ENCODE measurements at regions not wholly inside any gene's neighbourhood (a gene's known extent, or its start where the extent isn't known, plus 50 kb on each side); places are given as distances from the start of the nearest gene placed in this dataset.

DNA sequence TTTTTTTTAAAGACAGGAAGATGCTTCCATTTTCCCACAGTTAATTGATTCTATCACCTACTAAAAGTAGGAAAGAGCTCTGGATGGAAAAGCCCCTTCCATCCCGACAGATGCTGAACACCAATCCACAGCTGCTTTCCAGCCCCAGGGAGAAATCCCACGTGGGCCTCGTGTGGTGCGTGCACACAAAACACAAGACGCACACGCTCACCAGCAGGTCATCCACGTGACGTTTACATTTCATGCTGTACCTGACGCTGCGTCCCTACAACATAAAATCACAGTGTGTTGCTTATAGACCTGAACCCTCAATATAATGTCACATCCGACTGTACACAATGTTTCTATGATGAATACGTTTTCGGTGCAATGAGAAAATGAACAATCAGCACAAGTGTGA is 50.2 kb upstream of the DACT2 start:
- Histone ChIP-seq H3K36me3 (ENCODE audit: insufficient read depth, low read length) (no peaks in the 10 kb centered on the region), H3K27me3 (ENCODE audit: insufficient read depth, low read length) (no peaks in the 10 kb centered on the region), H2AFZ (ENCODE audit: low read length, unreplicated experiment) (no peak overlapping the region)

DNA sequence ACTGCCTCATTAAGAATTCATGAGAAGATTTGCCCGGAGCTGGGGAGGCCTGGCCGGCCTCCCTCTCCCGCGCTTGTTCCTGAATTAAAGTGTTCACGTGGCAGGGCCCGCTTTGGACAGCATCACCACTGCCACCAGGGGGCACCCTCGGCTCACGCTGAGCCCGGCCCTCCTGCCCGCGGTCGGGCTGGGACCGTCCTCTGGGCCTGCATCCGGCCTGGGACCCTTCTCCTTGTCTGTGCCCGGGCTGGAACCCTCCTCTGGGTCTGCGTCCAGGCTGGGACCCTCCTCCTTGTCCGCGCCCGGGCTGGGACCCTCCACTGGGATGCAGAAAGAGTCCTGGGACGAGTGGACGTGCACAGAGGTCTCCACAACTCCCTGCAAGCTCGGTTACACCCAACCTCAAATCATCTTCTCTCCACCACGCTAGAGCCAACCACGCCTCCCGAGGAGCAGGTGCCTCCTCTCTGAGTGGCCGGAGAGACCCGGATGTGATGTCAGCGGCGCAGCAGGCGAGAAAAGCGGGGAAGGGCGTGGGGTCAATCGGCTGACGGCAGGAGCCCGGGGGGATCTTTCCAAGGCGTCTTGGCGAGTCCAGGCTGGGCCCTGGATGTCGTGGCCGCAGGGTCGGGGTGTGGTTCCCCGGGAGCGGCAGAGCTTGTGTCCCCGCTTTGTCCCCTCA is 50.9 kb upstream of the DACT2 start:
- Histone ChIP-seq H3K27ac (ENCODE audit: low read depth, low read length) (no peak overlapping the region), H3K36me3 (ENCODE audit: insufficient read depth, low read length) (no peaks in the 10 kb centered on the region), H3K4me3 (ENCODE audit: low read depth, low read length) (no peak overlapping the region), H3K27me3 (ENCODE audit: insufficient read depth, low read length) (no peaks in the 10 kb centered on the region), H3K4me1 (ENCODE audit: control insufficient read depth, insufficient read depth, low read length, unreplicated experiment) (peaks cover 5% of the 10 kb centered on the region), H3K79me2 (ENCODE audit: control insufficient read depth, insufficient read depth, low read length, unreplicated experiment) (no peaks in the 10 kb centered on the region), H2AFZ (ENCODE audit: low read length, unreplicated experiment) (no peak overlapping the region)

More for the DNA sequence above, 50.2 kb upstream of the DACT2 start:
- no peaks in the 10 kb centered on the region for H3K79me2 ChIP-seq (ENCODE audit: control insufficient read depth, insufficient read depth, low read length, unreplicated experiment)
- no peak overlapping the region for H3K27ac ChIP-seq (ENCODE audit: low read depth, low read length)
- H3K4me1 ChIP-seq (ENCODE audit: control insufficient read depth, insufficient read depth, low read length, unreplicated experiment): peaks cover 5% of the 10 kb centered on the region
- no peak overlapping the region for H3K4me3 ChIP-seq (ENCODE audit: low read depth, low read length)

DNA sequence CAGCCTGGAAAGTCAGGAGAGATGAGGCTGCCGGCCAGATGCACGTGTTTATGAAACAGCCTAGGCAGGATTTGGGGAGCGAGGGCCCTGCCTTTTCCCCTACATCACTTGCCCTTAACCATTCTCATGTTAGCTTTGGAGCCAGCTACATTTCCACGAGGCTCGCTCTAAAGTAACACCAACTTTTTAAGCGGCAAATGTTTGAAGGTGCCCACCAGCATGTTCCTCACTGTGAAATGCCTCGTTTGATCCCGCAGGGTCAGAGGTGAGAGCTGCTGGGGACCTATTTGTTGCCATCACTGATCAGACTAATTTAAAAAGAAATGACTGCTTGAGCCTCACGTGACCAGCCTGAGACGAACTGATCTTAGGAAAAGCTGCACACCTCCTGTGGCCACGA is 51.6 kb upstream of the DACT2 start:
- H3K4me1 ChIP-seq (ENCODE audit: control insufficient read depth, insufficient read depth, low read length, unreplicated experiment): peaks cover 5% of the 10 kb centered on the region
- H2AFZ ChIP-seq (ENCODE audit: low read length, unreplicated experiment): no peak overlapping the region
- H3K27me3 ChIP-seq (ENCODE audit: insufficient read depth, low read length): no peaks in the 10 kb centered on the region
- no peaks in the 10 kb centered on the region for H3K79me2 ChIP-seq (ENCODE audit: control insufficient read depth, insufficient read depth, low read length, unreplicated experiment)
- H3K27ac ChIP-seq (ENCODE audit: low read depth, low read length): no peak overlapping the region
- no peak overlapping the region for H3K4me3 ChIP-seq (ENCODE audit: low read depth, low read length)
- no peaks in the 10 kb centered on the region for H3K36me3 ChIP-seq (ENCODE audit: insufficient read depth, low read length)

DNA sequence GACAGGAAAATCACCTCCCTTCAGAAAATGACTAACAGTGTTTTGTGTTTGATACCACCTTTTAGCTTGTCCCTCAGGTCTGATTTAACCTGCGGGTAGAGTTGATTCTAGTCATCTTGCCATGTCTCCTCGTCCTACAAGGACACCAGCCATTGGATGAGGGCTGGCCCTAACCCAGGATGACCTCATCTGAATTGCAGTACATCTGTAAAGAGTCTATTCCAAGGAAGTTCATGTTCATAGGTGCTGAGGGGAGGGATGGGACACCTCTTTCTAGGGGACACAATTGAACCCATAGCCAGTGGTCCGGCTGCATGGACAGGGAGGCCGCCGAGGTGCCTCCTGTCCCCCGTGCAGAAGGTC is 52.0 kb upstream of the DACT2 start:
- no peaks in the 10 kb centered on the region for H3K36me3 ChIP-seq (ENCODE audit: insufficient read depth, low read length)
- H3K27ac ChIP-seq (ENCODE audit: low read depth, low read length): no peak overlapping the region
- no peaks in the 10 kb centered on the region for H3K79me2 ChIP-seq (ENCODE audit: control insufficient read depth, insufficient read depth, low read length, unreplicated experiment)
- H3K4me1 ChIP-seq (ENCODE audit: control insufficient read depth, insufficient read depth, low read length, unreplicated experiment): peaks cover 5% of the 10 kb centered on the region
- H3K27me3 ChIP-seq (ENCODE audit: insufficient read depth, low read length): no peaks in the 10 kb centered on the region
- no peak overlapping the region for H3K4me3 ChIP-seq (ENCODE audit: low read depth, low read length)
- H2AFZ ChIP-seq (ENCODE audit: low read length, unreplicated experiment): no peak overlapping the region

DNA sequence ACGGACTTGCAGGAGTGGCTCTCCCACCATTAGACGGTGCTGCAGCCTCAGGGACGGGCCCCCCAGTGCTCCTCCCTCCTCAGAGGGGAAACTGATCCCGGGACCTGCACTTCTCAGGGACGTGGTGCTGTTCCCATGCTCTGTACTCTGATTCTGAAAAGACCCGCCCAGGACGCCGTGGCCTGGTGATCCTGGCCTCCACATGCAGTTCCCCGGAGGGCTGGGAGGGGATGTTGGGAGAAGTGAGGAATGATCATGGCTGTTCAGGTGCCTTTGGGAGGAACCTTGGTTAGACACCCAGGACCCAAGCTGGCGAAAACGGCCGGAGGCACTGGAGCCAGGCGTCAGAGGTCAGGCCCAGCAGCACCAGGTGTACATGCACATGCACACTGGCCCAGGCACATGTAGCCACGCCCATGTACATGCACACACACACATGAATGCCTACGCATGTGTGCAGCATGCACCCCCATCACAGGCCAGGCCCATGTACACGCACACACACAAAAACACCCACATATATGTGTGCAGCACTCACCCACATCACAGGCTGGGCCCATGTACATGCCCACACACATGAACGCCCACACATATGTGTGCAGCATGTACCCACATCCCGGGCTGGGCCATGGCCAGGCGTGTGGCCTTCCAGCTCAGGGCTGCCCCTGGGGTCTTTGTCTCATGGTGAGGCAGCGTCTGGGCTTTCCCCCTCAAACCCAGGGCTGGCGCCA is 52.6 kb upstream of the DACT2 start:
- Histone ChIP-seq H2AFZ (ENCODE audit: low read length, unreplicated experiment) (no peak overlapping the region), H3K36me3 (ENCODE audit: insufficient read depth, low read length) (no peaks in the 10 kb centered on the region), H3K79me2 (ENCODE audit: control insufficient read depth, insufficient read depth, low read length, unreplicated experiment) (no peaks in the 10 kb centered on the region), H3K4me1 (ENCODE audit: control insufficient read depth, insufficient read depth, low read length, unreplicated experiment) (peaks cover 8% of the 10 kb centered on the region), H3K27ac (ENCODE audit: low read depth, low read length) (no peak overlapping the region), H3K27me3 (ENCODE audit: insufficient read depth, low read length) (no peaks in the 10 kb centered on the region), H3K4me3 (ENCODE audit: low read depth, low read length) (no peak overlapping the region)

DNA sequence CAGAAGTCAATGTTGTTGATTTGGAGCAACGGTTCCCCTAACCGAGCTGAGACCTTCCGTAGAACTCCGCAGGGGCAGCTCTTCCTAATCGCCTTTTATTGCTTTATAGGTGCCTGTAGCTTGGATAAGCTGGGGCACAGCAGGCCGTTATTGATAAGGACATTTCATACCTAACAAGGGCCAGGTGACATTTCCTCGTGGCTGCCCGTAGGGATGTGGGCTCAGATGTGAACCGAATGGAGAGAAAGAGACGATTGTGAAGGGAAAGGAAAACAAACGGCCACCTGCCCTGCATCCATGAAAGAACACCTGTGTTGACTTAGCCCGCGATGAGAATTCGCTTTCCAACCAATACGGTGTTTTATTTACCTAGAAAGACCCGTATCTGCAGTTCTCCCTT is 53.3 kb upstream of the DACT2 start:
- Histone ChIP-seq H3K79me2 (ENCODE audit: control insufficient read depth, insufficient read depth, low read length, unreplicated experiment) (no peaks in the 10 kb centered on the region), H2AFZ (ENCODE audit: low read length, unreplicated experiment) (no peak overlapping the region), H3K36me3 (ENCODE audit: insufficient read depth, low read length) (no peaks in the 10 kb centered on the region), H3K27ac (ENCODE audit: low read depth, low read length) (no peak overlapping the region), H3K27me3 (ENCODE audit: insufficient read depth, low read length) (no peaks in the 10 kb centered on the region), H3K4me3 (ENCODE audit: low read depth, low read length) (no peak overlapping the region), H3K4me1 (ENCODE audit: control insufficient read depth, insufficient read depth, low read length, unreplicated experiment) (peaks cover 10% of the 10 kb centered on the region)

DNA sequence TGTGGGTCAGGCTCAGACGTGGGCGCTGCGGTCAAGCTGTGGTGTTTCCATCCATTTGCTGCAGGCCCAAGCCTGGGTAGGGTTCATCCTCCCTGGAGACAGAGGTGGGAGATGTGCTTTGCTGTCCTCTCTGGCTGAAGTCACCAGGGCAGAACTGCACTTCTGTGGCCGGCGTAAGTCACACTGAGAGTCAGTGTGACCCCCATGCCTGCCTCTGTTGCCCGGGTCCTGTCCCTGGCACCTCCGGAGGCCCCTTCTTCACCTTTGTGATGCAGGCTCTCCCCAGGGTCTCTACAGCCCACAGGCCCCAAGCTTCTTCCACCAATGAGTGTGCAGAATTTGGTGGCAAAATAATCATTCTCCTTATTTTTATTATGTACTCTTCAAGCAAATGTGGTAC is 53.8 kb upstream of the DACT2 start:
- Histone ChIP-seq H3K4me1 (ENCODE audit: control insufficient read depth, insufficient read depth, low read length, unreplicated experiment) (peaks cover 7% of the 10 kb centered on the region), H2AFZ (ENCODE audit: low read length, unreplicated experiment) (no peak overlapping the region), H3K27me3 (ENCODE audit: insufficient read depth, low read length) (no peaks in the 10 kb centered on the region), H3K79me2 (ENCODE audit: control insufficient read depth, insufficient read depth, low read length, unreplicated experiment) (no peaks in the 10 kb centered on the region), H3K27ac (ENCODE audit: low read depth, low read length) (no peak overlapping the region), H3K36me3 (ENCODE audit: insufficient read depth, low read length) (no peaks in the 10 kb centered on the region), H3K4me3 (ENCODE audit: low read depth, low read length) (no peak overlapping the region)

DNA sequence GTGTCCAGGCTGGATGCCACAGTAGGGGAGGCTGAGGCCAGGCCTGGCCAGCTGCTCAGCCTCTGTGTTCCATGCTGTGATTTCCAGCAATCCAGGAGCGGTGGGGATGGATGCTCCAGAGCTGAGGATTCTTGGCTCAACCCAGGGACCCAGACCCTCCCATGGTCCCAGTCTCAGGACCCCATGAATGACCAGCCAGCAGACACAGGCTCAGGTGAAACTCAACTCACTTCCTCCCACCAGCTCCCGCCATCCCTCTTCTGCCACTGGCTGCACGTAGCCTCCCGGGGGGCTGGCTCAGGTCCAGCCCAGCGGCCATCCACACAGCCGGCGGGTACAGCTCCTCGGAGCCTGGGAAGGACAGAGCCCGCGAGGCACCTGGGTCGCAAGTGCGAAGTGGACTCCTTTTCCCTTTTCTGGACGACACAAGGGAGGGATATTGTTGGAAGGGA is 54.5 kb upstream of the DACT2 start:
- Histone ChIP-seq H3K36me3 (ENCODE audit: insufficient read depth, low read length) (no peaks in the 10 kb centered on the region), H3K27me3 (ENCODE audit: insufficient read depth, low read length) (no peaks in the 10 kb centered on the region), H3K4me1 (ENCODE audit: control insufficient read depth, insufficient read depth, low read length, unreplicated experiment) (peaks cover 5% of the 10 kb centered on the region), H3K79me2 (ENCODE audit: control insufficient read depth, insufficient read depth, low read length, unreplicated experiment) (no peaks in the 10 kb centered on the region), H2AFZ (ENCODE audit: low read length, unreplicated experiment) (no peak overlapping the region), H3K27ac (ENCODE audit: low read depth, low read length) (no peak overlapping the region), H3K4me3 (ENCODE audit: low read depth, low read length) (no peak overlapping the region)

DNA sequence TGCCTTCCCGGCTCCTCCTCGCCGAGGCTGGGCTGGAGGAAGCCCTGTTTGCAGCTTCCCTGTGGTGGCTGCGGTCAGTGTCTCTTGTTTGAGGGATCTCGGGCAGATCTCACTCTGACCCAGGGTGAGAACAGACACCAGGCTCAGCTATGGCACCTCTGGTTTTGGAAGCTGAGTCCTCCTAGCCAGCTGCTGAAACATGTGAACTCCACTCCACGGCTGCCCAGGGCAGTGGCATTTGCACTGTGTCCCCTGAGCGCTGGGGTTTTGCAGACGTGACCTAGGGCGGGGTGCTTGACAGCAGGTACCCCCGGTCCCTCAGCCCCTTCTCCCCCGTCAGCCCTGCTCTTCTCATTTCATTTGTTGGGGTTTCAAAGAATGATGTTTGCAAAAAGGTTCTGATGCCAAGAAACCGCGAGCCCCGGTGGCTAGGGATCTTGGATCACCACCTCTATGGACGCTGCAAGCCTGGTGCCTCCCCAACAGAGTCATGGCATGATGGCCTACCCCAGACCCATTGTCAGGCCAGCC is 55.0 kb upstream of the DACT2 start:
- Histone ChIP-seq H3K27ac (ENCODE audit: low read depth, low read length) (no peak overlapping the region), H3K4me1 (ENCODE audit: control insufficient read depth, insufficient read depth, low read length, unreplicated experiment) (peaks cover 5% of the 10 kb centered on the region), H3K36me3 (ENCODE audit: insufficient read depth, low read length) (no peaks in the 10 kb centered on the region), H3K4me3 (ENCODE audit: low read depth, low read length) (no peak overlapping the region), H3K27me3 (ENCODE audit: insufficient read depth, low read length) (no peaks in the 10 kb centered on the region), H3K79me2 (ENCODE audit: control insufficient read depth, insufficient read depth, low read length, unreplicated experiment) (no peaks in the 10 kb centered on the region), H2AFZ (ENCODE audit: low read length, unreplicated experiment) (no peak overlapping the region)

DNA sequence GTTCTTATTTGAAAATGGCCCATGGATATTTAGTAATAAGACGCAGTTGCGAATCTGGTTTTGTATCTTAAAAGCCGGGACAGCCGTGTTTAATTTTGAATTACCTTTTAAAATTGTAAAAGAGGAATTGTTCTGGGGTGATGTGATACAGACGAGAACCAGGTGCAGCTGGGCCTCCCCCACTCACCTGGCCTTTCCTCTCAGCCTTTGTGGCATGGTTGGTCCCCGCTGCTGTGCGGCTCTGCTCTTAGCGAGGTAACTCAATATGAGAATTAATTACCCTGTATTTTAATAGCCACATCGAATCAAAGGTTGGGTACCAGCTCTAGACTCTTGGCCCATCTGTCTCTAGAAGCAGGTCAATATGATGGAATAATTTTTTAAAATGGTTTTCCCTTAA is 56.5 kb upstream of the DACT2 start:
- no peaks in the 10 kb centered on the region for H3K36me3 ChIP-seq (ENCODE audit: insufficient read depth, low read length)
- no peak overlapping the region for H3K27ac ChIP-seq (ENCODE audit: low read depth, low read length)
- no peaks in the 10 kb centered on the region for H3K27me3 ChIP-seq (ENCODE audit: insufficient read depth, low read length)
- no peak overlapping the region for H2AFZ ChIP-seq (ENCODE audit: low read length, unreplicated experiment)
- H3K4me1 ChIP-seq (ENCODE audit: control insufficient read depth, insufficient read depth, low read length, unreplicated experiment): peaks cover 5% of the 10 kb centered on the region
- no peak overlapping the region for H3K4me3 ChIP-seq (ENCODE audit: low read depth, low read length)
- H3K79me2 ChIP-seq (ENCODE audit: control insufficient read depth, insufficient read depth, low read length, unreplicated experiment): no peaks in the 10 kb centered on the region

Data from ACC112 (cell line).